NCI-H2171 treated with DMSO at 0.1 percent for 48 hours (cell line): ENCODE measurements at regions not wholly inside any gene's neighbourhood (a gene's known extent, or its start where the extent isn't known, plus 50 kb on each side); places are given as distances from the start of the nearest gene placed in this dataset.
"Not testable (repeated sequence)": the region's sequence is repeated elsewhere in the genome, so short reads cannot be mapped to it uniquely, and the experiment has no call there.

Source experiments
- DNase-seq: peaks from one replicate; lab custom pipeline; 2025; lab: John Stamatoyannopoulos, UW

DNA sequence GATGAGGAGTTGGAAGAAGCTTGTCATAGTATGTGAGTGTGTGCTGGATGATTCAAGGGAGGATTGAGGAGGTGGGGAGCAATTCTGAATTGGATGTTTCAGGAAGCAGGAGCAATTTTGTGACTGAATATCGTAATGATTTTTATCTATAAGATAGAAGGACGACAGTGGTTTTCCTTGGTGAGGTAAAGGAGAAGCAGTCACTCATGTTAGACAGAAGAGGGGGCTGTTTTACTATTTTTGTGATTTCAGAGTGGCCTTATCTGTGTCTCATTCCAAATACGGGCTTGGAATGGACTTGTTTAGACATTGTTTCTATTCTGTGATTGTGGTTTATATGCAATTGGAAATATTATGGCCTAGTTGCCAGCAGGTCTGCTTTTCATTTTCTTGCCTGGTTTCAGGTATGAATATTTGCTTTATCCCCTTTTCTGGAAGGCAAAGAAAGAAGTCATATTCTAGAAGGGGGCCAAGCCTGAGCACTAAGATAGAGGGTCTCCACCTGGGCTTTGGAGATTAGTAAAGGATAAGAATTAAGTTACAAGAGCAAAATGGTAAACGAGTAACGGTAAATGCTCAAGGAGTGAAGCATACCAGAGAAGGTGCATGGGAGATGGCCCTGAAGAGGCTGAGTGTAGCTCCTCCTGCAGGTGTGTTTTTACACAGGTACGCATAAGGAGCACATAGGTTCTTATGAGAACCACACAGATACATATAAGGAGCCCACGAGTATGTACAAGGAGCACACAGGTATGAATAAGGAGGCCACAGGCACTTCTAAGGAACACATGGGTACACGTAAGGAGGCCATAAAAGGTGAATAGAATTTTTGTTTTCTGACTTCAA, 124.6 kb upstream of the KCNAB1 start:
- DNase-seq, result peak; percentile 60

DNA sequence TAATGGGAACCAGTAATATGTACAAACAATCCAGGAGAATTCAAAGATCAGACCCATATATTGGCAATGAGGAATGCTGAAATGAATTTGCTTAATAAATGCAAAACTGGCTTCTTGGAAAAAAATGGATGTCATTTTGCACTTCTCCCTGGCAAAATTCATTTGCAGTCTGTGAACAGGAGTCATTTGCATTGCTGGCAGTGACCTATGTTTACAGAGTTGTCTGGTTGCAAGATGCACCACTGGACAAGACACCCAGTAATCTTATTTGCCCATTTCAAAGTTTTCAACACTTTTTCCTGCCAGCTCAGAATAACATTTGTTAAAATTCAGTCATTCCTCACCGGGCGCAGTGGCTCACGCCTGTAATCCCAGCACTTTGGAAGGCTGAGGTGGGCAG, 123.5 kb upstream of the KCNAB1 start:
- DNase-seq, result no peak

DNA sequence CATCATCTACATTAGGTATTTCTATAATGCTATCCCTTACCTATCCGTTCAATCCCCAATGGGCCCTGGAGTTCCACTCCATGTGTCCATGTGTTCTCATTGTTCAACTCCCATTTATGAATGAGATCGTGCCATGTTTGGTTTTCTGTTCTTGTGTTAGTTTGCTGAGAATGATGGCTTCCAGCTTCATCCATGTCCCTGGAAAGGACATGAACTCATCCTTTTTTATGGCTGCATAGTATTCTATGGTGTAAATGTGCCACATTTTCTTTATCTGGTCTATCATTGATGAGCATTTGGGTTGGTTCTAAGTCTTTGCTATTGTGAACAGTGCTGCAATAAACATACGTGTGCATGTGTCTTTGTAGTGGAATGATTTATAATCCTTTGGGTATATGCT, 122.2 kb upstream of the KCNAB1 start:
- DNase-seq, result not testable (repeated sequence)

DNA sequence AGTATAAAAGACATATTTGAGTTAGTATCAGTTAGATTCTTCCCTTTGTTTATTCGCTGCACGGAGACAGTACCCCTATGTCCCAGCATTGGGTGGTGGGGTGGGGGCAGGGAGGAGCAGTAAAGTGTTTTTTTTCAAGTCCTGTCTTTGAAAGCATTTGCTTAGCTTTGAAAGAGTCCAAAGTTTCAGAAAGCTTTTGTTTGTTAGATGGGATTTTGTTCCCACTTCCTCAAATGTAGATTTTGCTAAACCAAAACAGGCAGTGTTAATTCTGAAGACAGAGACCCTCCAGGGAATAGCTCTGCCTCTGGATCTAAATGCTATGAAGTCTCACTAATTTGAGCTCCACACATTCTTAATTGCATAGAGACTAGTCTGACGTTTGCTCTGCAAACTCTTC, 114.6 kb upstream of the KCNAB1 start:
- DNase-seq, result no peak

DNA sequence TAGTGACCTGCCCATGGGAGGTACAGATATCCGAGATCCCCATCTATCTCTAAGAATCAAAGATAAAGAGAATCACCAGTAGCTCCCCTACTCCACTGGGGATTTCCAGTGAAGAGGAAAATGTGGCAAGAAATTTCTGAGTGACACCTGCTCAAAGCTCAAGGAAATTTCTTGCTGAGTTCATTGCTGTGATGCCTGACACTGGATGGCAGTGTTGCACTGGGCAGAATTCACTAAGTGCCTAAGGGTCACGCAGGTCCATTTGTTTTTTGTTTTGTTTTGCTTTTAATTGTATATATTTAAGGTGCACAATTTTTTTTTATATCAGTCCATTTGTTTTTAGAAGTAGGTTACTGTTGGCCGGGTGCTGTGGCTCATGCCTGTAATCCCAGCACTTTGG, 109.5 kb upstream of the KCNAB1 start:
- DNase-seq, result peak; percentile 36

DNA sequence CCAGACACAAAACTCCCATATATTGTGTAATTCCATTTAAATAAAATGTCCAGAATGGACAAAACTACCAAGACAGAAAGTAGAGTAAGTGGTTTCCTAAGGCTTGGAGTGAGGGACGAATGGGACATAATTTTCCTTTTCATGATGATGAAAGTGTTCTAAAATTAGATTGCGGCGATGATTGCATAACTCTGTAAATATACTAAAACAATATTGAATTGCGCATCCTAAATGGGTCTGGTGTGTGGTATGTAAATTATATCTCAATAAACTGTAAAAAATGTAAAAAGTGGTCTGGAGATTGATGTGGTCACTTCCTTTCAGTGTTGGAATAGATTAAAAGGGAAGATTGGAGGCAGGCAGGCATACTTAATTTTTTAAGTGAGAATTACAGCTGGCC, 105.9 kb upstream of the KCNAB1 start:
- no peak for DNase-seq

DNA sequence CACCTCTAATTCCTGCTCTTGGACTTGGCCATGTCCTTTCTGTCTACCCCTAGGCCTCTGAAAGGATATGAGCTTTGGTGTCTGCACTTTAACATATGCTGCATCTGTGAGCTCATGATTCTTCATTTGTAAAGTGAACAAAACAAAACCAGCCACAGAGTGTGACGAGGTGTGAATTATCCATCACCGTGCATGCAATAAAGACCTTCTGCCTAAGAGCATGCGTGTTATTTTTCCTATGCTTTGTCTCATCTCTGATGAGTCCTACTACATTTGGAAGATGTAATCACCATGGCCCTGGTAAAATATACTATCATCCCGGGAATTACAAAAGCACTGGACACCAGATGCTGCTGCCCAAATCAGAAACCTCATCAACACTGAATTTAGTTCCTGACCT, 103.5 kb upstream of the KCNAB1 start:
- DNase-seq, result no peak

DNA sequence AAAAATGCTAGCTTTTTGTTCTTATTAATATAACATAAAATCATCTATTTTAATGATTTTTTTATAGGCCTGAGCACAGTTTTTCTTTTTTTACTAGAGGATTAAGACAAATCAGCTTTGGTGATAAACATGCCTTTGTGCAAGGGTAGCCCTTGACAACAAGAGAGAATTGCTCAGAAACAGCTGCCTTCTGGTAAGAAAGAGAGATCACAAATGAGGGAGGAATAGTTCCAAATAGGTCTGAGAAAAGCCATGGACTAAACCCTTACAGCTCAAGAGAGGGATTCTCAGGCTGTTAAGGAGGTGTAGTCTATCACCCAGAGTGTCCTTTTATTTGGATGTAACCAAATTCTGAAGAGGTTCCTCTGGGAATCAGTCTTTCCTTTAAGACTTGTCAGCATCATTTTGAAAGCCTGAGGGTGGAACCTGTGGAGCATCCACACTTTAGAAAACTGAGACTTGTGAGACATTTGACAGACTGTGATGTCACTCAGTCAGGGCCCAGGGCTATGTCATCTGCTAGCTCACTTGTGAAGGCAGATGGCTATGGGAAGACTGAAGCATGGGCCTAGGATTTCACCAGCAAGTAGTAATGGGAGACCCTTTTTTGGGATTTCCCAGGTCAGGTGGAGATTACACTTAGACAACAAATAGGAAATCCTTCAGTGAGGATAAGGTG, 102.9 kb upstream of the KCNAB1 start:
- DNase-seq, result peak; percentile 13

DNA sequence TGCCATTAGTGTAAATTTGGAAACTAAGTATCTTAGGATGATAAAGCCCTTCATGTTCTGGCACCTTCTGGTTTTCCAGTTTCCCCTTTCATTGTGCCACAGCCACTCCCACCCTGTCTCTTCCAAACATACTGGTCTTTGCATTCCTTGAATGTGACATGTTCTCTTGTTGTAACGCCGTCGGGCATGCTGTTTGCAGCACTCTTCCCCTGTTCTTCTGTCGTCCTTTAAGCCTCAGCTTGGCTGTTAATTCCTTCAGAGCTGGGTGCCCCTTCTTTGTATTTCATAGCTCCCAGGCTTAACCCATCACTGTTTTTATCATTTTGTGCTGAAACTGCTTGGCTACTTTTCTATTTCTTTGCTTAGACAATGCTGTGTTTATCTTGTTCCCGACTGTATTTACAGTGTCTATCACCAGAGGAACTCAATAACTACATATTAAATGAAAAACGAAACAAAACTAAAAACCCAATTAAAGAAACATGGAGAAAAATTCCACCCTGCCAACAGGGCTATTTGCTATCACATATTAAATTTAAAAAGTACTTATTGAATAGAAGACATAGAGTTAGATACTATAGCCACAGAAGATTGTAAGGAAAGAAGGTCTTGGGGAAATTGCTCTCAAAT, 95.4 kb upstream of the KCNAB1 start:
- DNase-seq, result no peak

DNA sequence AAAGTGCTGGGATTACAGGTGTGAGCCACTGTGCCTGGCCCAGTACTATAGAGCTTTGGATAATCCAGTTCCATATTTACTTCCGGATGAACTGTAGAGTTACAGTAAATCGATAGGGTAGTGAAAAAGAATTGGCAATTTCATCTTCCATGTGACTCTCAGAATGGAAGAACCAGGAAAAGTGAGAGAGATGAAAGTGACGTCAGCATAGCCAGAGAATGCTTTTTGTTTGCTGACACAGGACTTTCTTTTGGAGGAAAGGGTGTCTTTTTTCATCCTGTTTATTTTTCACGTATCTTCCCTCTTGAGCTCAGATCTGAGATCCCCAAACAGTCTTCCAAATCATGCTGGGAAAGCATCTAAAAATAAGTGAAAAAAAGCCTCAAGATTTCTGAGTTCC, 91.2 kb upstream of the KCNAB1 start:
- no peak for DNase-seq

DNA sequence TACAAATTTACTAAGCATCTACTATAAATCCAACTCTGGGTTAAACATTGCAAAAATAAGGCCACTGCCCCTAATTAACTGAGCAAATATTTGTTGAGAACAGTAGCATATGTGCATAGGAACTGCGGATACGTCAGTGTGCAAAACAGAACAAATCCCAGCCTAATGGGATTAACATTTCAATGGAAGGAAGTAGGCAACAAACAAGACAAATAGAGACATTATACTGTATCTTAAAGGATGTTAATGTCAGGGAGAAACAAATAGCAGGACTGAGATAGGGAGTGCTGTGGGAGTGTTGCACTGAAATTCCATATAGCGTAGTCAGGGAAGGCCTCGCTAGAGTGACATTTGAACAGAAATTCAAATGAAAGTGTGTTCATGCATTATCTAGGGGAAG, 89.7 kb upstream of the KCNAB1 start:
- DNase-seq, result no peak

DNA sequence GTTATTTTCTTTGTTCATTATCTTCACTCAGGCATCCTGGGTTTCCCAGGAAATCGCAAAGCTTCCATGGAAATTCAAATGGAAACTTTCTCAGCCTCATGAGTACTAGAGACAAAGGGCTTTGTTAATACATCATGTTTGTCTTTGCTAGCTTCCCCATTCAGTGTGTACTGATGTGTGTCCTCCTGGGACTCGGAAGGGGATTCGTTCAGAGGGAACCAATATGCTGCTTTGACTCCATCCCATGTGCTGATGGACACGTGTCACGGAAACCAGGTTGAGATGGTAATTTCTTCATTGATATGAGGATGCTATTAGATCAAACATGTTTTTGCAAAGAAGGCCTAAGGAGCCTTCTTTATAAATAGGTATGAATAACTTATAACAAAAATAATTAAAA, 87.0 kb upstream of the KCNAB1 start:
- no peak for DNase-seq

DNA sequence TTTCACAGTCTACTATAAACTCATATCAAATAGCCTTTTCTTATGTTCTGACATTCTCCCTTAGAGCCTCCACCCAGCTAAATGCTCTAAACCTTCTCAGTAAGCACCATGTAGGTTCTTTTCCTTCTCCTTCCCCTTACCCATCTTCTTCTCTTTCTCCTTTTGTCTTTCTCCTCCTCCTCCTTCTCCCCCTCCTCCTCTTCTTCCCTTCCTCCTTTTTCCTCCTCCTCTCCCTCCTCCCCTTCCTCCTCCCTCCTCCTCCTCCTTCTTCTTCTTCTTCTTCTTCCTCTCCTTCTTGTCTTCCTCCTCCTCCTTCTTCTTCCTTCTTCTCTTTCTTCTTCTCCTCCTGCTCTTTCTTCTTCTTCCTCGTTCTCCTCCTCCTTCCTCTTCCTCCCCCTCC, 85.2 kb upstream of the KCNAB1 start:
- no peak for DNase-seq

DNA sequence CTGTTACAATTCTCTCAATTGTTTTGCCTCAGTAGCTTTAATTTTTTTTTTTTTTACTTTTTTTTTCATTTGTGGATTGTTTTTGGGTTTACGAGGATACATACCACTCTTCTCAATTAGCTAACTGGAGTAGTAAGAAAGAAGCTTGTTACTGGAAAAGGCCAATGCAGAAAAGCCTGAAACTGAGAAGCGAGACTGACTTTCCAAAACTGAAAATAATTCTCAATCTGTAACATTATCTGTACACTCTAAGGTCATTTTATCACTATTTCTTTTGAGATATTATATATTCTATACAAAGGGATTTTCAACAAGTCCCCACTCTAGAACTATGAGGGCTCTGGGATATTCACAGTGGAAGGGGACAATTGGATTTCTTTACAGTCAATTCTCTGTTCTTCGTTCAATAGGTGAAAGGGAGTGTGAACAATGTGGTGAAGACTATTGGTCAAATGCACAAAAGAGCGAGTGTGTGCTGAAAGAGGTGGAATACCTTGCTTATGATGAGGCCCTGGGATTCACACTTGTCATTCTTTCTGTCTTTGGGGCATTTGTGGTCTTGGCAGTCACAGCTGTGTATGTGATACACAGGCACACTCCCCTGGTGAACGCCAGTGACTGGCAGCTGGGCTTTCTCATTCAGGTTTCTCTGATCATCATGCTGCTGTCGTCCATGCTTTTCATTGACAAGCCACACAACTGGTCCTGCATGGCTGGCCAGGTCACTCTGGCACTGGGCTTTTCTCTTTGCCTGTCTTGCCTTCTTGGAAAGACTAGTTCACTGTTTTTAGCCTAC, 83.9 kb upstream of the KCNAB1 start:
- no peak for DNase-seq

DNA sequence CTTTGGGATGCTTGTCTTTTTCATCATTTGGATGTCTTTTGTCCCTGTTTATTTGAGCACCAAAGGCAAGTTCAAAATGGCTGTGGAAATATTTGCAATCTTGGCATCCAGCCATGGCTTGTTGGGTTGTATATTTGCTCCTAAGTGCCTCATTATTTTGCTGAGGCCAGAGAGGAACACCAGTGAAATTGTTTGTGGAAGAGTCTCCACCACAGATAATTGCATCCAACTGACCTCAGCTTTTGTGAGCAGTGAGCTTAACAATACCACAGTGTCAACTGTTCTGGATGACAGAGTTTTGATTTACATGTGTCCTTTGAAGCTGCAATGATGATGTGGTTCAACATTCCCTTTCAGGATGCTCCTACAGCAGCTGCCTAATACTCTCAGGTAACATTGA, 83.0 kb upstream of the KCNAB1 start:
- no peak for DNase-seq

DNA sequence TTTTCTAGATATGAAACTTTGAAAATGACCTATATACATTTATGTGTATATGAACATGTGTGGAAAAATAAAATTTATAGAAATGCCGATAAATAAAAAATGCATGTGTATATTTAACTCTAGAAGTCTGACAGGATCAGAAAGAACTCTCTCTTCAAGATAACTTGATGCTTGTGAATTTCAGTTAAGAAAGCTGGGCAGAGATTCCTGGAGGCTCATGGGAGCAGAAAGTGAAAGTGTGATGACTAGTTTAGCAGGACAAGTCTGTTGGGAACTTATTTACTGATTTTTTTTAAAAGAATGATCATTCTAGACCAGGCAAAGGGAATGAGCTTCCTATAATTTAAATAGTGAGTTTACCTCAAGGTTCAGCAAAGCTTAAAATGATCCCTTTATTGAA, 81.5 kb upstream of the KCNAB1 start:
- no peak for DNase-seq

DNA sequence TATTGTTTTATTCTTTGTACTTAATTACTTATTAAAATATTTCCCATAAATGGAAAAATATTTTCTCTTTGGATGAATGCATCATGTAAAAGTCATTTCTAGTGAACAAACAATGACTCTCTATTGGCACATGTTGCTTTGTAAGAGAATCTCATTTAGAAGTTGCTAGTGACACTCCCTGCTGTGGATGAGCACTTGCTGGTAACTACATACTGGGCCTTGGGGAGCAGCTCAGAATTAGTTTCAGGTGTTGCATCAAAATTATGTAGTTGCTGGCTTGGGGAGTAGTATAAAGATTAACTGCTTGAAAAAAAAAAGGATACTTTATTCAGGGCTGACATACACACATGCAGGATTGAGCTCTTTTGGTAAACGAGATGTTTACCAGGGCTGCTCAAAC, 80.3 kb upstream of the KCNAB1 start:
- no peak for DNase-seq

DNA sequence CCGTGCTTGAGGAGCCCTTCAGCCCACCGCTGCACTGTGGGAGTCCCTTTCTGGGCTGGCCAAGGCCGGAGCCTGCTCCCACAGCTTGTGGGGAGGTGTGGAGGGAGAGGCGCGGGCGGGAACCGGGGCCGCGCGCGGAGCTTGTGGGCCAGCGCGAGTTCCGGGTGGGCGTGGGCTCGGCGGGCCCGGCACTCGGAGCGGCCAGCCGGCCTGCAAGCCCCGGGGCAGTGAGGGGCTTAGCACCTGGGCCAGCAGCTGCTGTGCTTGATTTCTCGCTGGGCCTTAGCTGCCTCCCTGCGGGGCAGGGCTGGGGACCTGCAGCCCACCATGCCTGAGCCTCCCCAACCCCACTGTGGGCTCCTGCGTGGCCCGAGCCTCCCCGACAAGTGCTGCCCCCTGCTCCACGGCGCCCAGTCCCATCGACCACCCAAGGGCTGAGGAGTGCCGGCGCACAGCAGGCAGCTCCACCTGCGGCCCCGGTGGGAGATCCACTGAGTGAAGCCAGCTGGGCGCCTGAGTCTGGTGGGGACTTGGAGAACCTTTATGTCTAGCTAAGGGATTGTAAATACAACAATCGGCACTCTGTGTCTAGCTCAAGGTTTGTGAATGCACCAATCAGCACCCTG, 79.0 kb upstream of the KCNAB1 start:
- not testable (repeated sequence) for DNase-seq

DNA sequence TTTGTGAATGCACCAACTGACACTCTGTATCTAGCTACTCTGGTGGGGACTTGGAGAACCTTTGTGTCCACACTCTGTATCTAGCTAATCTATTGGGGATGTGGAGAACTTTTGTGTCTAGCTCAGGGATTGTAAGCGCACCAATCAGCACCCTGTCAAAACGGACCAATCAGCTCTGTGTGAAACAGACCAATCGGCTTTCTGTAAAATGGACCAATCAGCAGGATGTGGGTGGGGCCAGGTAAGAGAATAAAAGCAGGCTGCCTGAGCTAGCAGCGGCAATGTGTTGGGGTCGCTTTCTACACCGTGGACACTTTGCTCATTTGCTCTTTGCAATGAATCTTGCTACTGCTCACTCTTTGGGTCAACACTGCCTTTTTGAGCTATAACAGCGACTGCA, 78.5 kb upstream of the KCNAB1 start:
- not testable (repeated sequence) for DNase-seq

DNA sequence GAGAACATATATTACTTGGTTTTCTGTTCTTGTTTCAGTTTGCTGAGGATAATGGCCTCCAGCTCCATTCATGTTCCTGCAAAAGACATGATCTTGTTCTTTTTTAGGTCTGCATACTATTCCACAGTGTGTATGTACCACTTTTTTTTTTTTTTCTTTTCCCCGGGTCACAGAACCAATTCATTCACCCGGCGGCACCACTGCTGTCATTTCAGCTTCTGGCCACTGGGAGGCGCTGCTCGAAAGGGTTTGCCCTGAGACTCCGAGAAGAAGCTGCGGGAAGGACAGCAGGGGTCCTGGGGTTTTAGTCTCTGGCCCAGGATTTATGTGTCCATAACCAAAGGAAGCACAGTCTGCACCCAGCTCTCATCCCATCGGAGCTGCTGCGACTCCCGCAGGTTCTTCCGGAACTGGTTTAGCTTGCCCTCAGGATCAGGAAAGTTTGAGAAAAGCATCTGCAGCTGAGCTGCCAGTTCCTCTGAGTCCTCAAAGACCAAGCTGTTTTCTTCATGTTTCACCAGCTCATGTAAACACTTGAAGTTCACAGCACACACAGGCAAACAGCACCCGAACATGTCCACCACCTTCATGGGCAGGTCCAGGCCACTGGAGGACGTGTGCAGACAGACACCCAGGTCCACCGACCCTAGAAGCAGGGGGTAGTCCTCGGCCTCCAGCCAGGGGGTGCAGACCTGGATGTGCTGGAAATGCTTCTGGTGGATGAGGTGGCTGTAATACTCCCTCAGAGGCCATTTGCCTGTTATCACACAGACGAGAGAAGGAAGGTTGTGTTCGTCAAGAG, 76.3 kb upstream of the KCNAB1 start:
- not testable (repeated sequence) for DNase-seq

DNA sequence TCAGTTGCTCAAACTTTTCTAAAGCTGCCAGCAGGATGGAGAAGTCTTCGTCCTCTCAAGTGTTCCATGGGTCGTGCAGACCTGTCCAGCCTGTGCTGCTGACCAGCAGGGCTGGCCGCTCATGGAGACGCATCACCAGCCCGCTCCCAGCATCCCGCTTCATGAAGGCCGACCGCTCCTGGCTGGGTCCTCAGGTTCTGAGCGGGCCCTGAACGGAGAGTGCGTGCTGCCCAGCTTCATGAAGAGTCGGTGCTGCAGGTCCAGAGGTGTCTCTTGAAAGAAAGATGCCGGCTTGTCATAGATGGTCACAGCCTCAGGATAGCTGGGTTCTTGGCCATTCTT, 75.8 kb upstream of the KCNAB1 start:
- DNase-seq, result no peak
